ENCODE measurements at regions not wholly inside any gene's neighbourhood (a gene's known extent, or its start where the extent isn't known, plus 50 kb on each side); places are given as distances from the start of the nearest gene placed in this dataset.

- DNase-seq = no peak
These were observed 105.0 kb downstream of the SPRY2 start for GRCh38 chr13:80235967-80236302.

GRCh38 chr13:80235166-80235966, 105.6 kb downstream of the SPRY2 start:
- DNase-seq = peak; percentile 32

- DNase-seq = no peak
These were observed 113.3 kb downstream of the SPRY2 start for GRCh38 chr13:80227645-80228044.

GRCh38 chr13:80226645-80227044, 114.3 kb downstream of the SPRY2 start:
- no peak for DNase-seq

GRCh38 chr13:80224468-80224867, 116.5 kb downstream of the SPRY2 start:
- DNase-seq = no peak

- no peak for DNase-seq
These were observed 123.1 kb downstream of the SPRY2 start for GRCh38 chr13:80217614-80218456.

- DNase-seq = no peak
These were observed 125.6 kb downstream of the SPRY2 start for GRCh38 chr13:80215368-80215767.

GRCh38 chr13:80214521-80214991, 126.4 kb downstream of the SPRY2 start:
- no peak for DNase-seq

GRCh38 chr13:80214050-80214449, 126.9 kb downstream of the SPRY2 start:
- DNase-seq = no peak

GRCh38 chr13:80213201-80213600, 127.7 kb downstream of the SPRY2 start:
- no peak for DNase-seq

- DNase-seq = no peak
These were observed 129.4 kb downstream of the SPRY2 start for GRCh38 chr13:80211566-80211965.

- no peak for DNase-seq
These were observed 136.3 kb downstream of the SPRY2 start for GRCh38 chr13:80204642-80205041.

GRCh38 chr13:80203496-80203895, 137.4 kb downstream of the SPRY2 start:
- no peak for DNase-seq

GRCh38 chr13:80201694-80202468, 139.0 kb downstream of the SPRY2 start:
- no peak for DNase-seq

GRCh38 chr13:80199585-80200292, 141.2 kb downstream of the SPRY2 start:
- DNase-seq = no peak

- DNase-seq = no peak
These were observed 141.9 kb downstream of the SPRY2 start for GRCh38 chr13:80199067-80199466.

- DNase-seq = no peak
These were observed 144.2 kb downstream of the SPRY2 start for GRCh38 chr13:80196756-80197155.

GRCh38 chr13:80195649-80196048, 145.3 kb downstream of the SPRY2 start:
- no peak for DNase-seq

GRCh38 chr13:80189889-80190597, 150.9 kb downstream of the SPRY2 start:
- DNase-seq = no peak

GRCh38 chr13:80180740-80181355, 160.1 kb downstream of the SPRY2 start:
- DNase-seq = no peak

- DNase-seq = no peak
These were observed 163.6 kb downstream of the SPRY2 start for GRCh38 chr13:80177327-80177726.

Measured in right kidney (tissue), 1 donor.